NCI-H1694 treated with DMSO at 0.1 percent for 48 hours (cell line): ENCODE measurements at regions not wholly inside any gene's neighbourhood (a gene's known extent, or its start where the extent isn't known, plus 50 kb on each side); places are given as distances from the start of the nearest gene placed in this dataset.

ENCODE experiments used
- DNase-seq: peaks from one replicate; lab custom pipeline; 2025; lab: John Stamatoyannopoulos, UW

GRCh38 chr2:54392555-54393324 is 63.4 kb upstream of the SPTBN1 start:
- DNase-seq: no peak

GRCh38 chr2:54394392-54394791 is 61.7 kb upstream of the SPTBN1 start:
- DNase-seq: no peak

- no peak for DNase-seq
These were observed 60.0 kb upstream of the SPTBN1 start for GRCh38 chr2:54396107-54396506.

- no peak for DNase-seq
These were observed 59.3 kb upstream of the SPTBN1 start for GRCh38 chr2:54396798-54397197.

GRCh38 chr2:54397426-54397825 is 58.7 kb upstream of the SPTBN1 start:
- DNase-seq: no peak

- DNase-seq: no peak
These were observed 54.6 kb upstream of the SPTBN1 start for GRCh38 chr2:54401554-54401953.

GRCh38 chr2:54402350-54402749 is 53.8 kb upstream of the SPTBN1 start:
- no peak for DNase-seq

- DNase-seq: no peak
These were observed 52.5 kb upstream of the SPTBN1 start for GRCh38 chr2:54403512-54404238.

GRCh38 chr2:54404270-54404669 is 51.9 kb upstream of the SPTBN1 start:
- DNase-seq: no peak

GRCh38 chr2:54406031-54406430 is 50.1 kb upstream of the SPTBN1 start:
- no peak for DNase-seq
